GM18502 (cell line): ENCODE measurements at regions not wholly inside any gene's neighbourhood (a gene's known extent, or its start where the extent isn't known, plus 50 kb on each side); places are given as distances from the start of the nearest gene placed in this dataset.
"Not testable (repeated sequence)": the region's sequence is repeated elsewhere in the genome, so short reads cannot be mapped to it uniquely, and the experiment has no call there.

Source experiments
- ATAC-seq: cut with Tn5 transposase; IDR thresholded peaks from one replicate; pipeline ENCODE4 v1.9.1; 2021; ENCODE audit warnings: mild to moderate bottlenecking; ENCODE audit not compliant: unreplicated experiment, poor library complexity

GRCh38 chr7:136138991-136139390, 161.8 kb upstream of the MTPN start:
- ATAC-seq: no peak

GRCh38 chr7:136136906-136137454, 159.8 kb upstream of the MTPN start:
- no peak for ATAC-seq

- no peak for ATAC-seq
These were observed 157.3 kb upstream of the MTPN start for GRCh38 chr7:136134503-136134902.

GRCh38 chr7:136133551-136133950, 156.4 kb upstream of the MTPN start:
- ATAC-seq: no peak

GRCh38 chr7:136131304-136131630, 154.1 kb upstream of the MTPN start:
- no peak for ATAC-seq

GRCh38 chr7:136130511-136131303, 153.5 kb upstream of the MTPN start:
- no peak for ATAC-seq

- no peak for ATAC-seq
These were observed 150.9 kb upstream of the MTPN start for GRCh38 chr7:136128050-136128449.

GRCh38 chr7:136123352-136123751, 146.2 kb upstream of the MTPN start:
- ATAC-seq: no peak

- no peak for ATAC-seq
These were observed 144.9 kb upstream of the MTPN start for GRCh38 chr7:136122026-136122425.

- no peak for ATAC-seq
These were observed 140.4 kb upstream of the MTPN start for GRCh38 chr7:136117539-136117938.

GRCh38 chr7:136116186-136116585, 139.0 kb upstream of the MTPN start:
- ATAC-seq: no peak

- peak; percentile 99 for ATAC-seq
These were observed 138.0 kb upstream of the MTPN start for GRCh38 chr7:136114966-136115762.

- ATAC-seq: not testable (repeated sequence)
These were observed 137.3 kb upstream of the MTPN start for GRCh38 chr7:136114467-136114866.

- ATAC-seq: not testable (repeated sequence)
These were observed 131.9 kb upstream of the MTPN start for GRCh38 chr7:136109037-136109436.

- no peak for ATAC-seq
These were observed 128.0 kb upstream of the MTPN start for GRCh38 chr7:136105191-136105590.

- ATAC-seq: no peak
These were observed 127.1 kb upstream of the MTPN start for GRCh38 chr7:136104269-136104603.

GRCh38 chr7:136103545-136104268, 126.5 kb upstream of the MTPN start:
- no peak for ATAC-seq

- ATAC-seq: no peak
These were observed 125.7 kb upstream of the MTPN start for GRCh38 chr7:136102881-136103280.

GRCh38 chr7:136092714-136093113, 115.6 kb upstream of the MTPN start:
- not testable (repeated sequence) for ATAC-seq

- ATAC-seq: no peak
These were observed 110.7 kb upstream of the MTPN start for GRCh38 chr7:136087881-136088280.

- peak; percentile 92 for ATAC-seq
These were observed 109.6 kb upstream of the MTPN start for GRCh38 chr7:136086712-136087111.
